Kidney (tissue), 13 donors: ENCODE measurements at regions not wholly inside any gene's neighbourhood (a gene's known extent, or its start where the extent isn't known, plus 50 kb on each side); places are given as distances from the start of the nearest gene placed in this dataset.

ENCODE experiments used
- DNase-seq, 5 donors: peaks; one replicate each; pipeline ENCODE4 v3.0.0-alpha.2; 2013 to 2020
- FAIRE-seq: peaks from 2 replicates; lab custom pipeline; 2012; peaks lifted over from hg19 to GRCh38; lab: Jason Lieb, UNC
- H3K27ac ChIP-seq, 2 donors: one replicate each; pipeline ENCODE4 v1.7.0; 2013; ENCODE audit warnings: low read depth in 2 of 2, low read length in 2 of 2, inconsistent platforms in 1 of 2
- H3K27me3 ChIP-seq: one replicate; pipeline ENCODE4 v1.7.1; 2013; ENCODE audit warnings: low read length, inconsistent platforms; ENCODE audit not compliant: control insufficient read depth, insufficient read depth
- H3K36me3 ChIP-seq, 3 donors: one replicate each; pipeline versions ENCODE4 v1.7.0 to v1.7.1; 2013; ENCODE audit warnings: low read length in 3 of 3, control low read depth in 1 of 3, inconsistent platforms in 1 of 3; ENCODE audit not compliant: insufficient read depth in 3 of 3, control insufficient read depth in 2 of 3
- H3K4me1 ChIP-seq, 3 donors: one replicate each; pipeline versions ENCODE4 v1.7.0 to v1.7.1; 2013; ENCODE audit warnings: low read length in 3 of 3, inconsistent platforms in 1 of 3, low read depth in 1 of 3; ENCODE audit not compliant: control insufficient read depth in 2 of 3, insufficient read depth in 2 of 3
- H3K4me3 ChIP-seq, 3 donors: one replicate each; pipeline versions ENCODE4 v1.7.0 to v1.8.1; 2013; ENCODE audit warnings: low read length in 3 of 3, control low read depth in 1 of 3, inconsistent platforms in 1 of 3
- H3K9ac ChIP-seq, 3 donors: one replicate each; pipeline versions ENCODE4 v1.7.0 to v1.7.1; 2013; ENCODE audit warnings: low read length in 3 of 3, control low read depth in 1 of 3, inconsistent platforms in 1 of 3
- H3K9me3 ChIP-seq, 3 donors: one replicate each; pipeline versions ENCODE4 v1.7.0 to v1.7.1; 2013; ENCODE audit warnings: low read length in 3 of 3, control low read depth in 1 of 3, inconsistent platforms in 1 of 3; ENCODE audit not compliant: control insufficient read depth in 2 of 3, insufficient read depth in 1 of 3
- CTCF ChIP-seq: IDR thresholded peaks from 3 replicates; pipeline ENCODE4 v1.5.1; 2012; ENCODE audit warnings: mild to moderate bottlenecking, moderate library complexity, borderline replicate concordance; ENCODE audit not compliant: insufficient read depth; ENCODE audit errors: extremely low read depth
- intact Hi-C: fragments of 100-400 bp; cut with DNase I; formaldehyde crosslinking; loops from one replicate; pipeline ENCODE4 v1.11.1; 2022
- donor health status: control.
- donor health status: control.
- donor health status: control.
- donor health status: control.
- donor health status: control.
- donor health status: DM: yes; HTN: yes; CAD: no.
- donor health status: Normal renal cell carcinoma (clear cell type).

GRCh38 chr12:92556141-92556540 is 146.6 kb upstream of the PLEKHG7 start:
- Histone ChIP-seq H3K9me3 (no peaks in the 10 kb centered on the region), H3K27ac (no peak overlapping the region), H3K4me3 (no peak overlapping the region), H3K27me3 (no peaks in the 10 kb centered on the region), H3K4me1 (peaks cover 0 to 22% (median 19%) of the 10 kb centered on the region in 3 donors), H3K9ac (no peak overlapping the region), H3K36me3 (no peaks in the 10 kb centered on the region)
- FAIRE-seq: no peak
- intact Hi-C loops: no loop called here
- DNase-seq: no peak
- TF ChIP-seq CTCF: no peak

- no peak for FAIRE-seq
- Histone ChIP-seq H3K4me3 (no peak overlapping the region), H3K9ac (no peak overlapping the region), H3K27me3 (no peaks in the 10 kb centered on the region), H3K9me3 (no peaks in the 10 kb centered on the region), H3K27ac (peak overlapping the region; percentile 29 to 45), H3K36me3 (no peaks in the 10 kb centered on the region), H3K4me1 (peaks cover 0 to 22% (median 19%) of the 10 kb centered on the region in 3 donors)
- intact Hi-C loops: no loop called here
- no peak for TF ChIP-seq CTCF
- DNase-seq: peak in 1 of 5 donors; percentile 47
Measured at GRCh38 chr12:92554158-92555073, 148.4 kb upstream of the PLEKHG7 start.

- H3K27ac ChIP-seq: peak overlapping the region; percentile 52 to 76
- peaks cover 0 to 22% (median 19%) of the 10 kb centered on the region in 3 donors for H3K4me1 ChIP-seq
- no peak overlapping the region for H3K4me3 ChIP-seq
- no peak for TF ChIP-seq CTCF
- no peaks in the 10 kb centered on the region for H3K36me3 ChIP-seq
- no peaks in the 10 kb centered on the region for H3K27me3 ChIP-seq
- peak overlapping the region in 1 of 3 donors; percentile 57 for H3K9ac ChIP-seq
- no peaks in the 10 kb centered on the region for H3K9me3 ChIP-seq
- intact Hi-C loops: no loop called here
- DNase-seq (peak in 2 of 5 donors; percentile 15 to 89), FAIRE-seq (no peak)
Measured at GRCh38 chr12:92553389-92553788, 149.4 kb upstream of the PLEKHG7 start.
